K562 (cell line): ENCODE measurements at regions not wholly inside any gene's neighbourhood (a gene's known extent, or its start where the extent isn't known, plus 50 kb on each side); places are given as distances from the start of the nearest gene placed in this dataset.

Experiments
- ATAC-seq: fragments of 200-7000 bp; cut with Tn5 transposase; 3 replicates; pipeline ENCODE4 v1.9.1; 2020; ENCODE audit warnings: moderate library complexity
- BruUV-seq: library from RNA; stranded (reverse); fragments of 400-500 nt; replicated peaks from 2 replicates; lab custom pipeline; 2021; lab: Mats Ljungman, UMichigan
- CTCF ChIA-PET: fragments of 300-600 bp; formaldehyde crosslinking; extraction: SDS; loops from one replicate; lab custom pipeline; 2021; ENCODE audit warnings: low intra/inter-chr PET ratio; lab: Yijun Ruan, JAX
- POLR2A ChIA-PET: fragments of 300-600, 350-650 bp; sonication (Branson Sonifier 250); formaldehyde crosslinking; extraction: SDS; loops from one replicate; lab custom pipeline; 2021; ENCODE audit warnings: antibody characterized with exemption, inconsistent platforms; lab: Yijun Ruan, JAX
- DNase-seq, 4 experiments: peaks; one replicate each; pipeline versions ENCODE4 v3.0.0 to v3.0.0-alpha.2; 2011 to 2018; ENCODE audit warnings: low spot score in 3 of 4, mixed read lengths in 3 of 4; ENCODE audit errors: extremely low read depth in 1 of 4
- FAIRE-seq: peaks from 2 replicates; lab custom pipeline; 2011; peaks lifted over from hg19 to GRCh38; lab: Jason Lieb, UNC
- H2AFZ ChIP-seq: 2 replicates; pipeline ENCODE4 v1.6.0; 2011; ENCODE audit warnings: low read depth, low read length, control low read depth, inconsistent platforms
- H3K27ac ChIP-seq: fragments of 200-600 bp; 3 replicates; pipeline ENCODE4 v1.8.0; 2011; ENCODE audit warnings: low read depth, mild to moderate bottlenecking, control low read depth, inconsistent platforms, low read length, moderate library complexity, mixed read lengths; ENCODE audit errors: extremely low read depth
- H3K27me3 ChIP-seq, 2 experiments: fragments of 300-600 bp in 1 of 2; 2 replicates in 1 of 2; 3 replicates in 1 of 2; pipeline versions ENCODE4 v1.6.0 to v1.8.0; 2011; ENCODE audit warnings: inconsistent platforms in 2 of 2, low read length in 2 of 2, mild to moderate bottlenecking in 1 of 2, mixed read lengths in 1 of 2, moderate library complexity in 1 of 2; ENCODE audit not compliant: control insufficient read depth in 2 of 2, insufficient read depth in 2 of 2
- H3K36me3 ChIP-seq: fragments of 300-600 bp; 3 replicates; pipeline ENCODE4 v1.8.0; 2011; ENCODE audit warnings: mild to moderate bottlenecking, low read length, inconsistent platforms; ENCODE audit not compliant: control insufficient read depth, insufficient read depth
- H3K4me1 ChIP-seq, 2 experiments: fragments of 200-600 bp in 1 of 2; replicated peaks in 1 of 2; 2 replicates in 1 of 2; 3 replicates in 1 of 2; pipeline versions ENCODE4 v1.5.1 to v1.8.0; 2011; ENCODE audit warnings: inconsistent platforms in 2 of 2, low read length in 2 of 2, mild to moderate bottlenecking in 1 of 2, mixed read lengths in 1 of 2, moderate library complexity in 1 of 2; ENCODE audit not compliant: control insufficient read depth in 2 of 2, insufficient read depth in 2 of 2
- H3K4me2 ChIP-seq: 2 replicates; pipeline ENCODE4 v1.6.1; 2011; ENCODE audit warnings: low read length, control low read depth, inconsistent platforms, mixed read lengths; ENCODE audit not compliant: insufficient read depth
- H3K4me3 ChIP-seq: fragments of 200-600 bp; sonication (generic), shearing (Covaris generic); 2 replicates; pipeline ENCODE4 v1.5.1; 2016; ENCODE audit warnings: control low read depth, inconsistent platforms
- H3K79me2 ChIP-seq: fragments of 200-600 bp; 3 replicates; pipeline ENCODE4 v1.8.0; 2011; ENCODE audit warnings: low read length, inconsistent platforms; ENCODE audit not compliant: control insufficient read depth, insufficient read depth
- H3K9ac ChIP-seq, 2 experiments: 2 replicates each; pipeline versions ENCODE4 v1.6.0 to v1.6.1; 2011; ENCODE audit warnings: low read depth in 2 of 2, low read length in 2 of 2, control low read depth in 1 of 2, inconsistent platforms in 1 of 2, mild to moderate bottlenecking in 1 of 2, mixed read lengths in 1 of 2; ENCODE audit not compliant: insufficient read depth in 1 of 2
- H3K9me1 ChIP-seq: one replicate; pipeline ENCODE4 v1.6.0; 2011; ENCODE audit warnings: inconsistent platforms, mild to moderate bottlenecking, low read length, moderate library complexity; ENCODE audit not compliant: control insufficient read depth, insufficient read depth
- H3K9me3 ChIP-seq: replicated peaks from 2 replicates; pipeline ENCODE4 v1.5.1; 2011; ENCODE audit warnings: low read depth, low read length, inconsistent platforms; ENCODE audit not compliant: control insufficient read depth, insufficient read depth
- H4K20me1 ChIP-seq: replicated peaks from 2 replicates; pipeline ENCODE4 v1.6.1; 2011; ENCODE audit warnings: low read length, inconsistent platforms, mixed read lengths; ENCODE audit not compliant: control insufficient read depth, insufficient read depth
- ARHGAP35 ChIP-seq: fragments of 450-650 bp; IDR thresholded peaks from 2 replicates; pipeline ENCODE4 v1.6.1; 2018; ENCODE audit not compliant: partially characterized antibody
- BCL6 ChIP-seq: fragments of 250-450 bp; sonication (Bioruptor Pico); IDR thresholded peaks from 2 replicates; pipeline ENCODE4 v1.4.0; 2020
- CEBPZ ChIP-seq: fragments of 150-350 bp; IDR thresholded peaks from 2 replicates; pipeline ENCODE4 v1.6.1; 2014; ENCODE audit warnings: low read depth, mild to moderate bottlenecking, low read length, borderline replicate concordance
- FOXK1 ChIP-seq: sonication (generic); formaldehyde crosslinking; IDR thresholded peaks from 2 replicates; pipeline ENCODE4 v1.8.0; 2022; ENCODE audit warnings: missing genetic modification reagents, mild to moderate bottlenecking, borderline replicate concordance
- GABPB1 ChIP-seq: sonication (generic); formaldehyde crosslinking; IDR thresholded peaks from 2 replicates; pipeline ENCODE4 v1.8.0; 2022; ENCODE audit warnings: mild to moderate bottlenecking, missing genetic modification reagents
- ZFP30 ChIP-seq: fragments of 250-450 bp; sonication (Bioruptor Pico); IDR thresholded peaks from 2 replicates; pipeline ENCODE4 v1.8.0; 2022; ENCODE audit warnings: moderate library complexity, mild to moderate bottlenecking, inconsistent platforms, borderline replicate concordance
- ZNF174 ChIP-seq: fragments of 250-450 bp; sonication (Bioruptor Pico); IDR thresholded peaks from 2 replicates; pipeline ENCODE4 v1.4.0; 2020; ENCODE audit warnings: mild to moderate bottlenecking
- ZNF232 ChIP-seq: sonication (generic); formaldehyde crosslinking; IDR thresholded peaks from 2 replicates; pipeline ENCODE4 v1.8.0; 2022; ENCODE audit warnings: mild to moderate bottlenecking, missing genetic modification reagents
- ZNF609 ChIP-seq: sonication (generic); formaldehyde crosslinking; IDR thresholded peaks from 2 replicates; pipeline ENCODE4 v1.8.1; 2023; ENCODE audit warnings: missing genetic modification reagents, mild to moderate bottlenecking, borderline replicate concordance
- ZSCAN29 ChIP-seq: fragments of 450-650 bp; IDR thresholded peaks from 2 replicates; pipeline ENCODE4 v1.6.1; 2017
- WGBS: fragments of 100-300 bp; shearing (Covaris generic); methylation state at CpG from one replicate; pipeline ENCODE4 v1.1.6; 2016; ENCODE audit warnings: low coverage, mixed read lengths; ENCODE audit not compliant: insufficient coverage; ENCODE audit errors: missing lambda C conversion rate; 5-methylcytosine and 5-hydroxymethylcytosine counted together
- in situ Hi-C: fragments of 300-500 bp; cut with MboI; formaldehyde crosslinking; loops from 4 replicates; pipeline ENCODE4 v1.15.0; 2018; ENCODE audit warnings: inconsistent platforms, mixed read lengths
- intact Hi-C: fragments of 100-400 bp; cut with micrococcal nuclease; formaldehyde crosslinking; loops from 2 replicates; pipeline ENCODE4 v1.14.2; 2022

GRCh38 chr1:36731226-36732014 lies 248.7 kb upstream of the CSF3R start (continued):
- no peak for TF ChIP-seq GABPB1 (CRISPR knock-in tag)
- no peak for TF ChIP-seq ZFP30 (CRISPR knock-in tag)
- no peak for TF ChIP-seq CEBPZ

- H3K4me3 ChIP-seq = no peak overlapping the region
- DNase-seq = no peak
- WGBS = 3% methylated on average over 2 of the region's 2 CpGs
- no peaks in the 10 kb centered on the region; a peak in 3 of 5 replicates for H3K4me1 ChIP-seq
- no peaks in the 10 kb centered on the region for H3K9me1 ChIP-seq
- H3K27ac ChIP-seq = no peak overlapping the region
- peaks cover 3 to 28% of the 10 kb centered on the region in 2 experiments; a peak in 2 of 5 replicates for H3K27me3 ChIP-seq
- ChIA-PET CTCF (interaction anchor here (0.7 kb wide), 1 partner anchor 220 kb away, joined by 3 read pairs; no protein-coding TSS in a partner anchor), POLR2A (interaction anchor here (0.6 kb wide), 2 partner anchors 9 to 559 kb away, joined by 4 read pairs; no protein-coding TSS in a partner anchor)
- in situ Hi-C loops (no loop called here), intact Hi-C loops (no loop called here)
- H4K20me1 ChIP-seq = 0 out of 2 replicates have a peak, but pooled peaks cover 9% of the 10 kb centered on the region
- H3K4me2 ChIP-seq = no peak overlapping the region
- no peak for FAIRE-seq
- H2AFZ ChIP-seq = no peak overlapping the region
- H3K79me2 ChIP-seq = no peaks in the 10 kb centered on the region
- H3K36me3 ChIP-seq = no peaks in the 10 kb centered on the region
- no TSS peak for BruUV-seq
- ATAC-seq = no peak
- no peaks in the 10 kb centered on the region for H3K9me3 ChIP-seq
- H3K9ac ChIP-seq = no peak overlapping the region
- TF ChIP-seq ZNF174 (no peak), ARHGAP35 (no peak), ZSCAN29 (no peak), ZNF609 (CRISPR knock-in tag) (no peak), FOXK1 (CRISPR knock-in tag) (no peak), BCL6 (no peak), ZNF232 (no peak)
These were observed 247.9 kb upstream of the CSF3R start for GRCh38 chr1:36730599-36730998.
